Endothelial cell of umbilical vein (primary cell): ENCODE measurements at regions not wholly inside any gene's neighbourhood (a gene's known extent, or its start where the extent isn't known, plus 50 kb on each side); places are given as distances from the start of the nearest gene placed in this dataset.
"Not testable (repeated sequence)": the region's sequence is repeated elsewhere in the genome, so short reads cannot be mapped to it uniquely, and the experiment has no call there.

Experiments
- BruUV-seq: library from RNA; stranded (reverse); fragments of 400-500 nt; replicated peaks from 2 replicates; lab custom pipeline; 2021; lab: Mats Ljungman, UMichigan
- CTCF ChIA-PET: fragments of 300-600, 350-600 bp; sonication (Branson Sonifier 250); formaldehyde crosslinking; loops from one replicate; lab custom pipeline; 2021; ENCODE audit warnings: antibody characterized with exemption, inconsistent platforms; lab: Charles Lee
- POLR2A ChIA-PET: fragments of 300-600, 350-600 bp; sonication (Branson Sonifier 250); formaldehyde crosslinking; loops from one replicate; lab custom pipeline; 2021; ENCODE audit warnings: antibody characterized with exemption, inconsistent platforms; lab: Charles Lee
- DNase-seq: peaks from one replicate; pipeline ENCODE4 v3.0.0-alpha.2; 2011; ENCODE audit warnings: low read depth, low spot score
- FAIRE-seq: peaks from 2 replicates; lab custom pipeline; 2011; peaks lifted over from hg19 to GRCh38; lab: Jason Lieb, UNC
- H2AFZ ChIP-seq: 2 replicates; pipeline ENCODE4 v1.6.0; 2012; ENCODE audit warnings: low read depth, low read length, control low read depth, inconsistent platforms
- H3K27ac ChIP-seq: 2 replicates; pipeline ENCODE4 v1.5.1; 2011; ENCODE audit warnings: low read depth, mild to moderate bottlenecking, control low read depth, low read length, moderate library complexity; ENCODE audit not compliant: insufficient read depth
- H3K27me3 ChIP-seq, 2 experiments: 2 replicates each; pipeline versions ENCODE4 v1.6.0 to v1.6.1; 2011; ENCODE audit warnings: low read length in 2 of 2, mixed read lengths in 1 of 2; ENCODE audit not compliant: control insufficient read depth in 2 of 2, insufficient read depth in 2 of 2
- H3K36me3 ChIP-seq, 2 experiments: 2 replicates in 1 of 2; 3 replicates in 1 of 2; pipeline ENCODE4 v1.5.1; 2011; ENCODE audit warnings: low read length in 2 of 2, mild to moderate bottlenecking in 1 of 2, moderate library complexity in 1 of 2; ENCODE audit not compliant: control insufficient read depth in 2 of 2, insufficient read depth in 2 of 2; ENCODE audit errors: extremely low read depth in 1 of 2
- H3K4me1 ChIP-seq: 3 replicates; pipeline ENCODE4 v1.5.1; 2011; ENCODE audit warnings: mild to moderate bottlenecking, low read length; ENCODE audit not compliant: control insufficient read depth, insufficient read depth; ENCODE audit errors: extremely low read depth
- H3K4me2 ChIP-seq: 2 replicates; pipeline ENCODE4 v1.6.1; 2011; ENCODE audit warnings: low read length, control low read depth, mixed read lengths; ENCODE audit not compliant: insufficient read depth
- H3K4me3 ChIP-seq, 3 experiments: fragments of 200-600 bp in 1 of 3; sonication (generic), shearing (Covaris generic) in 1 of 3; replicated peaks in 1 of 3; 2 replicates each; pipeline ENCODE4 v1.5.1; 2011 to 2016; ENCODE audit warnings: control low read depth in 3 of 3, low read length in 3 of 3, mild to moderate bottlenecking in 2 of 3, inconsistent platforms in 1 of 3, low read depth in 1 of 3, moderate library complexity in 1 of 3; ENCODE audit not compliant: insufficient read depth in 1 of 3
- H3K79me2 ChIP-seq: 2 replicates; pipeline ENCODE4 v1.6.0; 2012; ENCODE audit warnings: low read length, inconsistent platforms; ENCODE audit not compliant: control insufficient read depth, insufficient read depth
- H3K9ac ChIP-seq: replicated peaks from 2 replicates; pipeline ENCODE3; 2011; ENCODE audit warnings: low read length, control low read depth; ENCODE audit not compliant: insufficient read depth; ENCODE audit errors: extremely low read depth
- H3K9me1 ChIP-seq: replicated peaks from 3 replicates; pipeline ENCODE4 v1.6.0; 2011; ENCODE audit warnings: mild to moderate bottlenecking, low read length; ENCODE audit not compliant: control insufficient read depth, insufficient read depth; ENCODE audit errors: extremely low read depth
- H3K9me3 ChIP-seq: replicated peaks from 2 replicates; pipeline ENCODE4 v1.5.1; 2012; ENCODE audit warnings: low read length, inconsistent platforms; ENCODE audit not compliant: control insufficient read depth, insufficient read depth
- H4K20me1 ChIP-seq: replicated peaks from 2 replicates; pipeline ENCODE3; 2011; ENCODE audit warnings: mild to moderate bottlenecking, low read length; ENCODE audit not compliant: control insufficient read depth, insufficient read depth; ENCODE audit errors: extremely low read depth
- EZH2 ChIP-seq: IDR thresholded peaks from 2 replicates; pipeline ENCODE4 v1.6.1; 2012; ENCODE audit warnings: borderline replicate concordance, low read depth, mild to moderate bottlenecking, moderate library complexity, low read length, inconsistent platforms; ENCODE audit not compliant: severe bottlenecking
- FOS ChIP-seq: IDR thresholded peaks from 2 replicates; pipeline ENCODE4 v1.6.1; 2011; ENCODE audit warnings: mild to moderate bottlenecking, low read length, moderate library complexity, borderline replicate concordance; ENCODE audit not compliant: insufficient read depth
- GATA2 ChIP-seq: IDR thresholded peaks from 2 replicates; pipeline ENCODE4 v1.7.0; 2011; ENCODE audit warnings: low read depth, mild to moderate bottlenecking, moderate library complexity, mixed read lengths, low read length; ENCODE audit not compliant: insufficient read length, insufficient read depth
- JUN ChIP-seq: IDR thresholded peaks from 2 replicates; pipeline ENCODE4 v1.6.1; 2011; ENCODE audit warnings: borderline replicate concordance, low read depth; ENCODE audit not compliant: insufficient read length, insufficient read depth
- MYC ChIP-seq: IDR thresholded peaks from one replicate; pipeline ENCODE4 v1.6.1; 2011; ENCODE audit warnings: mild to moderate bottlenecking, low read depth, low read length
- POLR2A ChIP-seq: IDR thresholded peaks from 2 replicates; pipeline ENCODE4 v1.6.1; 2012; ENCODE audit warnings: low read depth, mild to moderate bottlenecking, control low read depth, low read length
- POLR2AphosphoS5 ChIP-seq: IDR thresholded peaks from 2 replicates; pipeline ENCODE4 v1.6.1; 2012; ENCODE audit warnings: low read depth, mild to moderate bottlenecking, control low read depth, low read length, moderate library complexity; ENCODE audit not compliant: insufficient read depth
- dilution Hi-C: fragments of 300-500 bp; cut with MboI; formaldehyde crosslinking; loops from one replicate; pipeline ENCODE4 v1.15.0; 2019; ENCODE audit warnings: low sequenced_read_pairs; ENCODE audit not compliant: extremely low pct_ligation_motif_present
- intact Hi-C: fragments of 100-400 bp; cut with micrococcal nuclease; formaldehyde crosslinking; loops from one replicate; pipeline ENCODE4 v1.10.0; 2022
- TF ChIP-seq, protein P1 (sequence below), 2 donors: IDR thresholded peaks; 1 replicate in 1 of 2; 2 replicates in 1 of 2; pipeline ENCODE4 v1.5.1; 2011; ENCODE audit warnings: low read length in 2 of 2, mild to moderate bottlenecking in 2 of 2, moderate library complexity in 2 of 2, control low read depth in 1 of 2, inconsistent platforms in 1 of 2, low read depth in 1 of 2; ENCODE audit not compliant: insufficient read depth in 1 of 2; ENCODE audit errors: extremely low read depth in 1 of 2
- TF ChIP-seq, protein P2 (sequence below): IDR thresholded peaks from 2 replicates; pipeline ENCODE4 v1.6.1; 2011; ENCODE audit not compliant: insufficient read depth, insufficient read length

DNA sequence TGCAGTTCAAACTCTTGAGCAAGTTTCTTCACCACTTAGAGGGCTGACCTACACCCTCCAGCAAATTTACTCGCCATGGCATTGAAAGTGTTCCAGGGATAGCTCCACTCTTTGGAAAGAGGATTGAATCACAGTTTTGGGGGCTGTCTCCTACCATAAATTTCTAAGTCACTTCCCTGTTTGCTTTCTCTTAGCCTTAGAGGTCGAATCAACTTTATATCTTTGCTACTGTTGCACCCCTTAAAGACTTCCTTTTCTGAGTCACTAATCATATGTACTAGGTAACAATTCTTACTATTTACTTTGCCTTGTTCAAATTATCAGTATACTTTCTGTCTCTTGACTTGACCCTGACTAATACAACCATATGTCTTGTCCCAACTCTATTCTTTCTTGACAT is 1151.8 kb upstream of the ALCAM start:
- H3K27me3 ChIP-seq: no peaks in the 10 kb centered on the region
- no peaks in the 10 kb centered on the region for H3K9me1 ChIP-seq
- H2AFZ ChIP-seq: no peak overlapping the region
- no peak for FAIRE-seq
- H3K9me3 ChIP-seq: no peaks in the 10 kb centered on the region
- ChIA-PET POLR2A (no interaction called here), CTCF (no interaction called here)
- H4K20me1 ChIP-seq: no peaks in the 10 kb centered on the region
- BruUV-seq: no TSS peak
- H3K4me1 ChIP-seq: no peaks in the 10 kb centered on the region
- dilution Hi-C loops (no loop called here), intact Hi-C loops (no loop called here)
- DNase-seq: no peak
- H3K27ac ChIP-seq: no peak overlapping the region
- TF ChIP-seq POLR2A (no peak), EZH2 (no peak), FOS (no peak), GATA2 (no peak), JUN (no peak), MYC (no peak), POLR2AphosphoS5 (no peak)
- TF ChIP-seq, protein P1, sequence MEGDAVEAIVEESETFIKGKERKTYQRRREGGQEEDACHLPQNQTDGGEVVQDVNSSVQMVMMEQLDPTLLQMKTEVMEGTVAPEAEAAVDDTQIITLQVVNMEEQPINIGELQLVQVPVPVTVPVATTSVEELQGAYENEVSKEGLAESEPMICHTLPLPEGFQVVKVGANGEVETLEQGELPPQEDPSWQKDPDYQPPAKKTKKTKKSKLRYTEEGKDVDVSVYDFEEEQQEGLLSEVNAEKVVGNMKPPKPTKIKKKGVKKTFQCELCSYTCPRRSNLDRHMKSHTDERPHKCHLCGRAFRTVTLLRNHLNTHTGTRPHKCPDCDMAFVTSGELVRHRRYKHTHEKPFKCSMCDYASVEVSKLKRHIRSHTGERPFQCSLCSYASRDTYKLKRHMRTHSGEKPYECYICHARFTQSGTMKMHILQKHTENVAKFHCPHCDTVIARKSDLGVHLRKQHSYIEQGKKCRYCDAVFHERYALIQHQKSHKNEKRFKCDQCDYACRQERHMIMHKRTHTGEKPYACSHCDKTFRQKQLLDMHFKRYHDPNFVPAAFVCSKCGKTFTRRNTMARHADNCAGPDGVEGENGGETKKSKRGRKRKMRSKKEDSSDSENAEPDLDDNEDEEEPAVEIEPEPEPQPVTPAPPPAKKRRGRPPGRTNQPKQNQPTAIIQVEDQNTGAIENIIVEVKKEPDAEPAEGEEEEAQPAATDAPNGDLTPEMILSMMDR (IDR thresholded peaks at IDR 0.05; ENCODE audit: extremely low read depth in 1 of 2, insufficient read depth in 1 of 2, low read depth in 1 of 2, low read length in 2 of 2): no peak
- TF ChIP-seq, protein P2, sequence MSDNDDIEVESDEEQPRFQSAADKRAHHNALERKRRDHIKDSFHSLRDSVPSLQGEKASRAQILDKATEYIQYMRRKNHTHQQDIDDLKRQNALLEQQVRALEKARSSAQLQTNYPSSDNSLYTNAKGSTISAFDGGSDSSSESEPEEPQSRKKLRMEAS: no peak
- H3K4me3 ChIP-seq: no peak overlapping the region
- no peak overlapping the region for H3K4me2 ChIP-seq
- no peaks in the 10 kb centered on the region for H3K79me2 ChIP-seq
- no peaks in the 10 kb centered on the region for H3K36me3 ChIP-seq
- H3K9ac ChIP-seq: no peak overlapping the region

DNA sequence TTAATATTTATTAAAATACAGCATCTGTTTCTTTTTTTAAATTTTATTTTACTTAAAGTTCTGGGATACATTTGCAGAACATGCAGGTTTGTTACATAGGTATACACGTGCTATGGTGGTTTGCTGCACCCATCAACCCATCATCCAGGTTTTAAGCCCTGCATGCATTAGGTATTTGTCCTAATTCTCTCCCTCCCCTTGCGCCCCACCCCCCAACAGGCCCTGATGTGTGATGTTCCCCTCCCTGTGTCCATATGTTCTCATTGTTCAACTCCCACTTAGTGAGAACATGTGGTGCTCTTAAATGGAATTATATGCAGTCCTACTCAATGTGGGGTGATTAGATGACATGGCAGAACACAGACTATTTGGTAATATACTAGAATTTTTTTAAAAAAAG is 1147.7 kb upstream of the ALCAM start:
- dilution Hi-C loops, CTCF ChIA-PET, FAIRE-seq: not testable (repeated sequence)

More for the DNA sequence above, 1147.7 kb upstream of the ALCAM start:
- H2AFZ ChIP-seq, H3K4me1 ChIP-seq, H3K79me2 ChIP-seq, H3K9me1 ChIP-seq, POLR2A ChIA-PET, H3K27ac ChIP-seq, H4K20me1 ChIP-seq, H3K9me3 ChIP-seq, H3K4me3 ChIP-seq, intact Hi-C loops, H3K36me3 ChIP-seq, H3K9ac ChIP-seq, H3K27me3 ChIP-seq, BruUV-seq, H3K4me2 ChIP-seq, DNase-seq: not testable (repeated sequence)
